ENCODE measurements at regions not wholly inside any gene's neighbourhood (a gene's known extent, or its start where the extent isn't known, plus 50 kb on each side); places are given as distances from the start of the nearest gene placed in this dataset.

DNA sequence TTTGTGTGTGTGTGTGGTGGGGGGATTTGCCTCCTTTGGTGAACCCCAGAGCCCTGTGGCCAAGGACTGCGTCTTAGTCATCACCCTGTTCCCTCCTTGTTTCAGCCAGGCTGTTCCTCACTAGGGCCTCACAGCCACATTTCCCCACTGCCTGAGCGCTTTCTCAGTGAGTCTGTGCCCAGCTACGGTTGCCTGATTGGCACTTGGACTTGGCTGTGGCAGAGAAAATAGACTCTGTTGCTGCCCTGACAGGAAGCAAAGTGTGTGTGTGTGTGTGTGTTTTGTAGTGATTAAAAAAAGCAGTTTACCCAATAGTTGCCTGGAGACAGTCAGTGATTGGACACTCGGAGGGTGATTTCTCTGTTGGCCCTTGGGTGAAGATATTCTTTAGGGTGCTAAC lies 113.0 kb downstream of the UCHL1 start:
- H2AFZ ChIP-seq (ENCODE audit: low read depth, low read length) = no peak overlapping the region
- no peak overlapping the region for H3K9ac ChIP-seq (replicated peaks; ENCODE audit: extremely low read depth, insufficient read depth, low read length)
- FAIRE-seq (no peak), DNase-seq (ENCODE audit: low read depth, low spot score) (peak; percentile 73)
- no TSS peak for BruUV-seq (replicated peaks)
- H3K79me2 ChIP-seq (ENCODE audit: control insufficient read depth, insufficient read depth, low read length) = no peaks in the 10 kb centered on the region
- no peaks in the 10 kb centered on the region for H3K9me3 ChIP-seq (replicated peaks; ENCODE audit: control insufficient read depth, insufficient read depth, low read length)
- no peak overlapping the region for H3K27ac ChIP-seq (ENCODE audit: insufficient read depth, low read depth, low read length)
- H3K36me3 ChIP-seq (ENCODE audit: control insufficient read depth in 2 of 2, extremely low read depth in 1 of 2, insufficient read depth in 2 of 2, low read length in 2 of 2) = peaks cover 0 to 2% of the 10 kb centered on the region in 2 experiments
- H3K4me2 ChIP-seq (ENCODE audit: insufficient read depth, low read length) = no peak overlapping the region
- H3K4me3 ChIP-seq (replicated peaks in 1 of 3; ENCODE audit: insufficient read depth in 1 of 3, low read depth in 1 of 3, low read length in 3 of 3) = no peak overlapping the region
- CTCF ChIA-PET = no interaction called here
- dilution Hi-C loops (cut with MboI; ENCODE audit: extremely low pct_ligation_motif_present, low sequenced_read_pairs) = no loop called here
- POLR2A ChIA-PET = no interaction called here
- peaks cover 22 to 39% of the 10 kb centered on the region in 2 experiments for H3K27me3 ChIP-seq (ENCODE audit: control insufficient read depth in 2 of 2, insufficient read depth in 2 of 2, low read length in 2 of 2)
- TF ChIP-seq, protein P1, sequence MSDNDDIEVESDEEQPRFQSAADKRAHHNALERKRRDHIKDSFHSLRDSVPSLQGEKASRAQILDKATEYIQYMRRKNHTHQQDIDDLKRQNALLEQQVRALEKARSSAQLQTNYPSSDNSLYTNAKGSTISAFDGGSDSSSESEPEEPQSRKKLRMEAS (IDR thresholded peaks at IDR 0.05; ENCODE audit: insufficient read depth, insufficient read length) = no peak
- TF ChIP-seq MYC (IDR thresholded peaks at IDR 0.05; ENCODE audit: low read depth, low read length) (no peak), POLR2A (IDR thresholded peaks at IDR 0.05; ENCODE audit: low read depth, low read length) (no peak), EZH2 (IDR thresholded peaks at IDR 0.05; ENCODE audit: borderline replicate concordance, low read depth, low read length, severe bottlenecking) (no peak), JUN (IDR thresholded peaks at IDR 0.05; ENCODE audit: borderline replicate concordance, insufficient read depth, insufficient read length, low read depth) (no peak), GATA2 (IDR thresholded peaks at IDR 0.05; ENCODE audit: insufficient read depth, insufficient read length, low read depth, low read length) (no peak), FOS (IDR thresholded peaks at IDR 0.05; ENCODE audit: borderline replicate concordance, insufficient read depth, low read length) (no peak), POLR2AphosphoS5 (IDR thresholded peaks at IDR 0.05; ENCODE audit: insufficient read depth, low read depth, low read length) (no peak)
- TF ChIP-seq, protein P2, sequence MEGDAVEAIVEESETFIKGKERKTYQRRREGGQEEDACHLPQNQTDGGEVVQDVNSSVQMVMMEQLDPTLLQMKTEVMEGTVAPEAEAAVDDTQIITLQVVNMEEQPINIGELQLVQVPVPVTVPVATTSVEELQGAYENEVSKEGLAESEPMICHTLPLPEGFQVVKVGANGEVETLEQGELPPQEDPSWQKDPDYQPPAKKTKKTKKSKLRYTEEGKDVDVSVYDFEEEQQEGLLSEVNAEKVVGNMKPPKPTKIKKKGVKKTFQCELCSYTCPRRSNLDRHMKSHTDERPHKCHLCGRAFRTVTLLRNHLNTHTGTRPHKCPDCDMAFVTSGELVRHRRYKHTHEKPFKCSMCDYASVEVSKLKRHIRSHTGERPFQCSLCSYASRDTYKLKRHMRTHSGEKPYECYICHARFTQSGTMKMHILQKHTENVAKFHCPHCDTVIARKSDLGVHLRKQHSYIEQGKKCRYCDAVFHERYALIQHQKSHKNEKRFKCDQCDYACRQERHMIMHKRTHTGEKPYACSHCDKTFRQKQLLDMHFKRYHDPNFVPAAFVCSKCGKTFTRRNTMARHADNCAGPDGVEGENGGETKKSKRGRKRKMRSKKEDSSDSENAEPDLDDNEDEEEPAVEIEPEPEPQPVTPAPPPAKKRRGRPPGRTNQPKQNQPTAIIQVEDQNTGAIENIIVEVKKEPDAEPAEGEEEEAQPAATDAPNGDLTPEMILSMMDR (IDR thresholded peaks at IDR 0.05; ENCODE audit: extremely low read depth in 1 of 2, insufficient read depth in 1 of 2, low read depth in 1 of 2, low read length in 2 of 2) = no peak
- intact Hi-C loops (cut with micrococcal nuclease) = loop anchor here (10.0 kb wide), 1 partner anchor 275 kb away; no protein-coding TSS in a partner anchor
- H3K4me1 ChIP-seq (ENCODE audit: control insufficient read depth, extremely low read depth, insufficient read depth, low read length) = no peaks in the 10 kb centered on the region
- no peaks in the 10 kb centered on the region for H3K9me1 ChIP-seq (replicated peaks; ENCODE audit: control insufficient read depth, extremely low read depth, insufficient read depth, low read length)
- no peaks in the 10 kb centered on the region for H4K20me1 ChIP-seq (replicated peaks; ENCODE audit: control insufficient read depth, extremely low read depth, insufficient read depth, low read length)

All from endothelial cell of umbilical vein (primary cell).